WTC11 (cell line): ENCODE measurements at regions not wholly inside any gene's neighbourhood (a gene's known extent, or its start where the extent isn't known, plus 50 kb on each side); places are given as distances from the start of the nearest gene placed in this dataset.

Experiments
- ATAC-seq: fragments of 200-7000 bp; cut with Tn5 transposase; 2 replicates; pipeline ENCODE4 v1.10.0; 2021; ENCODE audit warnings: mild to moderate bottlenecking, moderate library complexity
- CTCF ChIA-PET: fragments of 300-600 bp; sonication (Branson Sonifier 250); formaldehyde crosslinking; loops from one replicate; lab custom pipeline; 2021; ENCODE audit warnings: antibody characterized with exemption; lab: Charles Lee
- POLR2A ChIA-PET: fragments of 350-600 bp; sonication (Branson Sonifier 250); formaldehyde crosslinking; loops from one replicate; lab custom pipeline; 2021; ENCODE audit warnings: antibody characterized with exemption; lab: Charles Lee
- DNase-seq: peaks from one replicate; pipeline ENCODE4 v3.0.0; 2021; ENCODE audit warnings: low spot score
- H3K27ac Mint-ChIP-seq: 2 replicates; pipeline ENCODE4 v1.8.0; 2021; ENCODE audit warnings: mixed read lengths
- H3K27me3 Mint-ChIP-seq: 2 replicates; pipeline ENCODE4 v1.8.0; 2021; ENCODE audit warnings: low read depth, mild to moderate bottlenecking, moderate library complexity, mixed read lengths
- H3K36me3 Mint-ChIP-seq: 2 replicates; pipeline ENCODE4 v1.8.0; 2021; ENCODE audit warnings: mixed read lengths
- H3K4me1 Mint-ChIP-seq: 2 replicates; pipeline ENCODE4 v1.8.0; 2022; ENCODE audit warnings: mixed read lengths
- H3K4me3 Mint-ChIP-seq: 2 replicates; pipeline ENCODE4 v1.8.0; 2021; ENCODE audit warnings: mild to moderate bottlenecking, moderate library complexity, mixed read lengths
- H3K9me3 Mint-ChIP-seq: 2 replicates; pipeline ENCODE4 v1.8.0; 2021; ENCODE audit warnings: mixed read lengths
- CDX4 ChIP-seq: fragments of 250-450 bp; sonication (Bioruptor Pico); IDR thresholded peaks from 2 replicates; pipeline ENCODE4 v1.9.0; 2021; ENCODE audit warnings: moderate library complexity, mild to moderate bottlenecking, inconsistent platforms, borderline replicate concordance
- CREB1 ChIP-seq: sonication (generic); formaldehyde crosslinking; IDR thresholded peaks from 2 replicates; pipeline ENCODE4 v1.8.0; 2023; ENCODE audit warnings: mild to moderate bottlenecking, missing genetic modification reagents
- CTCF ChIP-seq: fragments of 200-600 bp; IDR thresholded peaks from 2 replicates; pipeline ENCODE4 v1.8.0; 2022; ENCODE audit warnings: antibody characterized with exemption
- E2F5 ChIP-seq: sonication (generic); formaldehyde crosslinking; IDR thresholded peaks from 2 replicates; pipeline ENCODE4 v1.8.1; 2022; ENCODE audit warnings: mild to moderate bottlenecking, moderate library complexity, missing genetic modification reagents
- GRHL2 ChIP-seq: fragments of 250-450 bp; sonication (Bioruptor Pico); IDR thresholded peaks from 2 replicates; pipeline ENCODE4 v1.8.0; 2022; ENCODE audit warnings: mild to moderate bottlenecking, moderate library complexity; ENCODE audit not compliant: insufficient replicate concordance, severe bottlenecking
- IRF2 ChIP-seq: sonication (generic); formaldehyde crosslinking; IDR thresholded peaks from 2 replicates; pipeline ENCODE4 v1.8.0; 2022; ENCODE audit warnings: low read depth, missing genetic modification reagents, borderline replicate concordance
- MXD4 ChIP-seq: fragments of 250-450 bp; sonication (Bioruptor Pico); IDR thresholded peaks from 2 replicates; pipeline ENCODE4 v1.8.0; 2021; ENCODE audit warnings: mild to moderate bottlenecking, moderate library complexity, borderline replicate concordance
- NR2C2 ChIP-seq: sonication (generic); formaldehyde crosslinking; IDR thresholded peaks from 2 replicates; pipeline ENCODE4 v1.8.0; 2022; ENCODE audit warnings: mild to moderate bottlenecking, missing genetic modification reagents
- OVOL2 ChIP-seq: fragments of 250-450 bp; sonication (Bioruptor Pico); IDR thresholded peaks from 2 replicates; pipeline ENCODE4 v1.9.0; 2021; ENCODE audit warnings: mild to moderate bottlenecking, borderline replicate concordance
- RORB ChIP-seq: fragments of 250-450 bp; sonication (Bioruptor Pico); IDR thresholded peaks from 2 replicates; pipeline ENCODE4 v1.9.0; 2021; ENCODE audit warnings: mild to moderate bottlenecking
- SMAD4 ChIP-seq: sonication (generic); formaldehyde crosslinking; IDR thresholded peaks from 2 replicates; pipeline ENCODE4 v1.8.0; 2022; ENCODE audit warnings: mild to moderate bottlenecking, missing genetic modification reagents
- SOX15 ChIP-seq: fragments of 250-450 bp; sonication (Bioruptor Pico); IDR thresholded peaks from 2 replicates; pipeline ENCODE4 v1.9.0; 2021; ENCODE audit warnings: mild to moderate bottlenecking
- TEAD4 ChIP-seq: sonication (generic); formaldehyde crosslinking; IDR thresholded peaks from 2 replicates; pipeline ENCODE4 v1.8.0; 2022; ENCODE audit warnings: mild to moderate bottlenecking, missing genetic modification reagents
- ZNF138 ChIP-seq: sonication (generic); formaldehyde crosslinking; conservative IDR thresholded peaks from 2 replicates; pipeline ENCODE4 v1.8.1; 2022; ENCODE audit warnings: mild to moderate bottlenecking, moderate library complexity, missing genetic modification reagents
- ZNF263 ChIP-seq: sonication (generic); formaldehyde crosslinking; IDR thresholded peaks from 2 replicates; pipeline ENCODE4 v1.8.1; 2022; ENCODE audit warnings: low read depth, mild to moderate bottlenecking, moderate library complexity, missing genetic modification reagents
- ZSCAN18 ChIP-seq: fragments of 250-450 bp; sonication (Bioruptor Pico); IDR thresholded peaks from 2 replicates; pipeline ENCODE4 v2.1.2; 2022; ENCODE audit warnings: mild to moderate bottlenecking, moderate library complexity
- TF ChIP-seq, protein P1 (sequence below): sonication (generic); formaldehyde crosslinking; IDR thresholded peaks from 2 replicates; pipeline ENCODE4 v1.8.0; 2022; ENCODE audit warnings: mild to moderate bottlenecking, missing genetic modification reagents
- TF ChIP-seq, protein P2 (sequence below): sonication (generic); formaldehyde crosslinking; IDR thresholded peaks from 2 replicates; pipeline ENCODE4 v1.8.1; 2022; ENCODE audit warnings: low read depth, missing genetic modification reagents, borderline replicate concordance
- TF ChIP-seq, protein P3 (sequence below): sonication (generic); formaldehyde crosslinking; conservative IDR thresholded peaks from 2 replicates; pipeline ENCODE4 v1.8.1; 2022; ENCODE audit warnings: mild to moderate bottlenecking, missing genetic modification reagents
- TF ChIP-seq, protein P4 (sequence below): sonication (generic); formaldehyde crosslinking; IDR thresholded peaks from 2 replicates; pipeline ENCODE4 v1.8.1; 2022; ENCODE audit warnings: low read depth, mild to moderate bottlenecking, moderate library complexity, missing genetic modification reagents, borderline replicate concordance
- TF ChIP-seq, protein P5 (sequence below): fragments of 250-450 bp; sonication (Bioruptor Pico); IDR thresholded peaks from 2 replicates; pipeline ENCODE4 v1.9.0; 2021; ENCODE audit warnings: mild to moderate bottlenecking

GRCh38 chr19:31961667-31962066, 383.7 kb upstream of the ZNF507 start (continued):
- TF ChIP-seq, protein P1, sequence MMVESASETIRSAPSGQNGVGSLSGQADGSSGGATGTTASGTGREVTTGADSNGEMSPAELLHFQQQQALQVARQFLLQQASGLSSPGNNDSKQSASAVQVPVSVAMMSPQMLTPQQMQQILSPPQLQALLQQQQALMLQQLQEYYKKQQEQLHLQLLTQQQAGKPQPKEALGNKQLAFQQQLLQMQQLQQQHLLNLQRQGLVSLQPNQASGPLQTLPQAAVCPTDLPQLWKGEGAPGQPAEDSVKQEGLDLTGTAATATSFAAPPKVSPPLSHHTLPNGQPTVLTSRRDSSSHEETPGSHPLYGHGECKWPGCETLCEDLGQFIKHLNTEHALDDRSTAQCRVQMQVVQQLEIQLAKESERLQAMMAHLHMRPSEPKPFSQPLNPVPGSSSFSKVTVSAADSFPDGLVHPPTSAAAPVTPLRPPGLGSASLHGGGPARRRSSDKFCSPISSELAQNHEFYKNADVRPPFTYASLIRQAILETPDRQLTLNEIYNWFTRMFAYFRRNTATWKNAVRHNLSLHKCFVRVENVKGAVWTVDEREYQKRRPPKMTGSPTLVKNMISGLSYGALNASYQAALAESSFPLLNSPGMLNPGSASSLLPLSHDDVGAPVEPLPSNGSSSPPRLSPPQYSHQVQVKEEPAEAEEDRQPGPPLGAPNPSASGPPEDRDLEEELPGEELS (CRISPR knock-in tag), result no peak
- TF ChIP-seq, protein P2, sequence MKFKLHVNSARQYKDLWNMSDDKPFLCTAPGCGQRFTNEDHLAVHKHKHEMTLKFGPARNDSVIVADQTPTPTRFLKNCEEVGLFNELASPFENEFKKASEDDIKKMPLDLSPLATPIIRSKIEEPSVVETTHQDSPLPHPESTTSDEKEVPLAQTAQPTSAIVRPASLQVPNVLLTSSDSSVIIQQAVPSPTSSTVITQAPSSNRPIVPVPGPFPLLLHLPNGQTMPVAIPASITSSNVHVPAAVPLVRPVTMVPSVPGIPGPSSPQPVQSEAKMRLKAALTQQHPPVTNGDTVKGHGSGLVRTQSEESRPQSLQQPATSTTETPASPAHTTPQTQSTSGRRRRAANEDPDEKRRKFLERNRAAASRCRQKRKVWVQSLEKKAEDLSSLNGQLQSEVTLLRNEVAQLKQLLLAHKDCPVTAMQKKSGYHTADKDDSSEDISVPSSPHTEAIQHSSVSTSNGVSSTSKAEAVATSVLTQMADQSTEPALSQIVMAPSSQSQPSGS, result no peak
- no peak for TF ChIP-seq GRHL2
- TF ChIP-seq SMAD4 (CRISPR knock-in tag), result no peak
- no peak for TF ChIP-seq NR2C2 (CRISPR knock-in tag)
- no peak for TF ChIP-seq MXD4
- TF ChIP-seq TEAD4 (CRISPR knock-in tag), result no peak
- no peak for TF ChIP-seq ZNF263 (CRISPR knock-in tag)
- TF ChIP-seq, protein P3, sequence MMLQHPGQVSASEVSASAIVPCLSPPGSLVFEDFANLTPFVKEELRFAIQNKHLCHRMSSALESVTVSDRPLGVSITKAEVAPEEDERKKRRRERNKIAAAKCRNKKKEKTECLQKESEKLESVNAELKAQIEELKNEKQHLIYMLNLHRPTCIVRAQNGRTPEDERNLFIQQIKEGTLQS (CRISPR knock-in tag), result no peak

DNA sequence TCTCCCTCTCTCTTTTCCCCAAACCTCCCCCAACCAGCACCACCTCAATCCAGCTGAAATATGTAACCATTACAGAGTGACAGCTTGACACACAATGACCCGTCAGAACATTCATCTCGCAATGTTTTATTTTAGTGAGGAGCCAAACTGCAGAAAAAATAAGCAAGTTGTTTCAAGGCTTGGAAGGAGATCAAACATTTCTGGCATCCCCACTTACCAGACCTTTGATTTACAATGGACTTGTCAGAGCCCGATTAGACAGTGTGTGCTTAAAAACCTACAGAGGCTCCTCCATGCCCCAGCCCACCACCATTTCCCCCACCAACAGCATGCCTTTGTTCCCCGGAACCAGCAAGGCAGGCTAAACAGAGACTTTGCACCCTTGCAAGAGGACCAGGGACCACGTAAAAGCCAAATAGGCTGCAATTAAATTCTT, 382.8 kb upstream of the ZNF507 start:
- no peaks in the 10 kb centered on the region for H3K27me3 Mint-ChIP-seq
- ChIA-PET POLR2A (interaction anchor here (0.7 kb wide), 1 partner anchor 54 kb away, joined by 7 read pairs; no protein-coding TSS in a partner anchor), CTCF (no interaction called here)
- DNase-seq (no peak), ATAC-seq (no peak)
- H3K4me3 Mint-ChIP-seq, result no peak overlapping the region
- no peak overlapping the region for H3K27ac Mint-ChIP-seq
- peaks cover 23% of the 10 kb centered on the region for H3K4me1 Mint-ChIP-seq
- TF ChIP-seq, protein P4, sequence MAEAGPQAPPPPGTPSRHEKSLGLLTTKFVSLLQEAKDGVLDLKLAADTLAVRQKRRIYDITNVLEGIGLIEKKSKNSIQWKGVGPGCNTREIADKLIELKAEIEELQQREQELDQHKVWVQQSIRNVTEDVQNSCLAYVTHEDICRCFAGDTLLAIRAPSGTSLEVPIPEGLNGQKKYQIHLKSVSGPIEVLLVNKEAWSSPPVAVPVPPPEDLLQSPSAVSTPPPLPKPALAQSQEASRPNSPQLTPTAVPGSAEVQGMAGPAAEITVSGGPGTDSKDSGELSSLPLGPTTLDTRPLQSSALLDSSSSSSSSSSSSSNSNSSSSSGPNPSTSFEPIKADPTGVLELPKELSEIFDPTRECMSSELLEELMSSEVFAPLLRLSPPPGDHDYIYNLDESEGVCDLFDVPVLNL (CRISPR knock-in tag), result no peak
- TF ChIP-seq RORB (CRISPR knock-in tag), result no peak
- no peak for TF ChIP-seq ZSCAN18 (CRISPR knock-in tag)
- no peak for TF ChIP-seq IRF2 (CRISPR knock-in tag)
- TF ChIP-seq, protein P5, sequence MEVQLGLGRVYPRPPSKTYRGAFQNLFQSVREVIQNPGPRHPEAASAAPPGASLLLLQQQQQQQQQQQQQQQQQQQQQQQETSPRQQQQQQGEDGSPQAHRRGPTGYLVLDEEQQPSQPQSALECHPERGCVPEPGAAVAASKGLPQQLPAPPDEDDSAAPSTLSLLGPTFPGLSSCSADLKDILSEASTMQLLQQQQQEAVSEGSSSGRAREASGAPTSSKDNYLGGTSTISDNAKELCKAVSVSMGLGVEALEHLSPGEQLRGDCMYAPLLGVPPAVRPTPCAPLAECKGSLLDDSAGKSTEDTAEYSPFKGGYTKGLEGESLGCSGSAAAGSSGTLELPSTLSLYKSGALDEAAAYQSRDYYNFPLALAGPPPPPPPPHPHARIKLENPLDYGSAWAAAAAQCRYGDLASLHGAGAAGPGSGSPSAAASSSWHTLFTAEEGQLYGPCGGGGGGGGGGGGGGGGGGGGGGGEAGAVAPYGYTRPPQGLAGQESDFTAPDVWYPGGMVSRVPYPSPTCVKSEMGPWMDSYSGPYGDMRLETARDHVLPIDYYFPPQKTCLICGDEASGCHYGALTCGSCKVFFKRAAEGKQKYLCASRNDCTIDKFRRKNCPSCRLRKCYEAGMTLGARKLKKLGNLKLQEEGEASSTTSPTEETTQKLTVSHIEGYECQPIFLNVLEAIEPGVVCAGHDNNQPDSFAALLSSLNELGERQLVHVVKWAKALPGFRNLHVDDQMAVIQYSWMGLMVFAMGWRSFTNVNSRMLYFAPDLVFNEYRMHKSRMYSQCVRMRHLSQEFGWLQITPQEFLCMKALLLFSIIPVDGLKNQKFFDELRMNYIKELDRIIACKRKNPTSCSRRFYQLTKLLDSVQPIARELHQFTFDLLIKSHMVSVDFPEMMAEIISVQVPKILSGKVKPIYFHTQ (CRISPR knock-in tag), result no peak
- H3K36me3 Mint-ChIP-seq, result no peaks in the 10 kb centered on the region
- H3K9me3 Mint-ChIP-seq, result peaks cover 6% of the 10 kb centered on the region

DNA sequence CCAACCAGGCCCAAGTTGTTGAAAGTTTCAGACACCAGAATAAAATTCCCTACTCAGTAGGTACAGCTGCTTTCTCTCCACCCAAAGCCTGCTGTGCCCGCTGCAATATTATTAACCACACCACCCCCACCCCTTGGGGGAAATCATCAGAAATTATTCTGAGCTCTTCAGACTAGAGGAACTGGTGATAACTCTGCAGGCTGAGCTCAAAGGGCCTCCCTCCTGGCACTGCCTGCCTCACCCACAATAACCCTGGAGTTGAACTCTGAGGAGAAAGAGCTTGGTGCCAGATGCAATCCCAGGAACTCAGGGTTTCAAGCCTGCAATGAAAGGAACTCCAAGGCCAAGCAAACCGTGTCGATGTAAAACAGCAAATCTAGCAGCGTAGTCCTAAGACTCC, 381.7 kb upstream of the ZNF507 start:
- CTCF ChIA-PET, result no interaction called here
- ATAC-seq (no peak), DNase-seq (no peak)
- POLR2A ChIA-PET, result no interaction called here
- Mint-ChIP-seq H3K27ac (no peak overlapping the region), H3K36me3 (no peaks in the 10 kb centered on the region), H3K4me1 (peaks cover 13% of the 10 kb centered on the region), H3K27me3 (no peaks in the 10 kb centered on the region), H3K9me3 (peaks cover 6% of the 10 kb centered on the region), H3K4me3 (no peak overlapping the region)
- no peak for TF ChIP-seq CREB1 (CRISPR knock-in tag)
- TF ChIP-seq SOX15 (CRISPR knock-in tag), result no peak
- TF ChIP-seq ZNF138 (CRISPR knock-in tag), result no peak
- no peak for TF ChIP-seq CTCF
- no peak for TF ChIP-seq ZNF263 (CRISPR knock-in tag)
- TF ChIP-seq OVOL2 (CRISPR knock-in tag), result no peak
- no peak for TF ChIP-seq E2F5
- no peak for TF ChIP-seq CDX4 (CRISPR knock-in tag)
- TF ChIP-seq TEAD4 (CRISPR knock-in tag), result no peak
